WI38 (cell line): ENCODE measurements at regions not wholly inside any gene's neighbourhood (a gene's known extent, or its start where the extent isn't known, plus 50 kb on each side); places are given as distances from the start of the nearest gene placed in this dataset.

Experiments used
- H3K4me3 ChIP-seq: 2 replicates; pipeline ENCODE4 v1.5.1; 2011; ENCODE audit warnings: low read depth, mild to moderate bottlenecking, control low read depth, low read length
- CTCF ChIP-seq: IDR thresholded peaks from 2 replicates; pipeline ENCODE4 v1.5.1; 2012; ENCODE audit warnings: low read depth, mild to moderate bottlenecking, control low read depth, low read length

GRCh38 chr18:38310936-38311335 lies 745.3 kb upstream of the CELF4 start:
- H3K4me3 ChIP-seq = no peak overlapping the region
- TF ChIP-seq CTCF = no peak

- TF ChIP-seq CTCF = no peak
- no peak overlapping the region for H3K4me3 ChIP-seq
Observed at GRCh38 chr18:38307914-38308313, 742.3 kb upstream of the CELF4 start.

- no peak overlapping the region for H3K4me3 ChIP-seq
Observed at GRCh38 chr18:38305961-38306360, 740.4 kb upstream of the CELF4 start.

GRCh38 chr18:38301621-38302020 lies 736.0 kb upstream of the CELF4 start:
- TF ChIP-seq CTCF = no peak
- no peak overlapping the region for H3K4me3 ChIP-seq

More at GRCh38 chr18:38305961-38306360, 740.4 kb upstream of the CELF4 start:
- TF ChIP-seq CTCF = no peak

GRCh38 chr18:38297910-38298309 lies 732.3 kb upstream of the CELF4 start:
- H3K4me3 ChIP-seq = no peak overlapping the region
- TF ChIP-seq CTCF = no peak

- no peak for TF ChIP-seq CTCF
- no peak overlapping the region for H3K4me3 ChIP-seq
Observed at GRCh38 chr18:38290229-38290628, 724.6 kb upstream of the CELF4 start.

GRCh38 chr18:38284972-38285371 lies 719.4 kb upstream of the CELF4 start:
- H3K4me3 ChIP-seq = no peak overlapping the region
- TF ChIP-seq CTCF = no peak
